ENCODE measurements at regions not wholly inside any gene's neighbourhood (a gene's known extent, or its start where the extent isn't known, plus 50 kb on each side); places are given as distances from the start of the nearest gene placed in this dataset.

DNA sequence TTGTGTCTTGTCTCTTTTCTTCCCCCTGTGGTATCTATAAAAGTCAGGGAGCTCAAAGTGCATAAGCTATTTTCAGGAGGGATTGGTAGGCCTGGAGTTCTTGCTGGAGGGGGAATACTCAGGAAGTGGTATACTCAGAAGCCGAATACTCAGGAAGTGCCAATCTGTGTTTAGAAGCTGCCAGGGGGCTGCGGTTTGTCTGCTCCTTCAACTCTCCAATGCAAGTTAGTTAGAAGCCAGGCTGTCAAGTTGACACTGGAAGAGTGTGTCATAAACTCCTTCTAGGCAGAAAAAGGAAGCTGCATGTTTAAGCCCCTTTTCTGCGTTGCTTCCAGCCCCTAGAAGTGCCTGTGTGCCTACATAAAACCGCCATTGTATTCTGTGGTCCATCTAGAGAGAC lies 366.5 kb downstream of the TAF11L14 start:
- no peaks in the 10 kb centered on the region for H3K36me3 ChIP-seq (ENCODE audit: control insufficient read depth in 2 of 2, insufficient read depth in 1 of 2, low read length in 2 of 2)
- H3K9me3 ChIP-seq (ENCODE audit: control insufficient read depth, insufficient read depth, low read depth, low read length): no peaks in the 10 kb centered on the region
- no peaks in the 10 kb centered on the region for H3K4me1 ChIP-seq (ENCODE audit: control insufficient read depth, insufficient read depth, low read length)
- H3K27ac ChIP-seq (ENCODE audit: extremely low read depth, low read depth, low read length): no peak overlapping the region
- ChIA-PET POLR2A (no interaction called here), CTCF (no interaction called here)
- no peak overlapping the region for H3K4me3 ChIP-seq (ENCODE audit: low read depth, low read length)
- no peak for TF ChIP-seq ZNF274 (IDR thresholded peaks at IDR 0.05; ENCODE audit: low read length)
- TF ChIP-seq ZNF274 (tag by site-specific recombination; IDR thresholded peaks at IDR 0.05; ENCODE audit: borderline replicate concordance): no peak
- TF ChIP-seq ZNF174 (tag by site-specific recombination; IDR thresholded peaks at IDR 0.05): no peak
- TF ChIP-seq, protein P1, sequence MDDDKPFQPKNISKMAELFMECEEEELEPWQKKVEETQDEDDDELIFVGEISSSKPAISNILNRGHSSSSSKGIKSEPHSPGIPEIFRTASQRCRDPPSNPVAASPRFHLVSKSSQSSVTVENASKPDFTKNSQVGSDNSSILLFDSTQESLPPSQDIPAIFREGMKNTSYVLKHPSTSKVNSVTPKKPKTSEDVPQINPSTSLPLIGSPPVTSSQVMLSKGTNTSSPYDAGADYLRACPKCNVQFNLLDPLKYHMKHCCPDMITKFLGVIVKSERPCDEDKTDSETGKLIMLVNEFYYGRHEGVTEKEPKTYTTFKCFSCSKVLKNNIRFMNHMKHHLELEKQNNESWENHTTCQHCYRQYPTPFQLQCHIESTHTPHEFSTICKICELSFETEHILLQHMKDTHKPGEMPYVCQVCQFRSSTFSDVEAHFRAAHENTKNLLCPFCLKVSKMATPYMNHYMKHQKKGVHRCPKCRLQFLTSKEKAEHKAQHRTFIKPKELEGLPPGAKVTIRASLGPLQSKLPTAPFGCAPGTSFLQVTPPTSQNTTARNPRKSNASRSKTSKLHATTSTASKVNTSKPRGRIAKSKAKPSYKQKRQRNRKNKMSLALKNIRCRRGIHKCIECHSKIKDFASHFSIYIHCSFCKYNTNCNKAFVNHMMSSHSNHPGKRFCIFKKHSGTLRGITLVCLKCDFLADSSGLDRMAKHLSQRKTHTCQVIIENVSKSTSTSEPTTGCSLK (tag by site-specific recombination; IDR thresholded peaks at IDR 0.05): no peak
- TF ChIP-seq ZNF16 (tag by site-specific recombination; IDR thresholded peaks at IDR 0.05; ENCODE audit: low read depth): no peak
- no peak for TF ChIP-seq MZF1 (tag by site-specific recombination; IDR thresholded peaks at IDR 0.05; ENCODE audit: borderline replicate concordance)
- no peak for TF ChIP-seq ZNF302 (tag by site-specific recombination; IDR thresholded peaks at IDR 0.05; ENCODE audit: low read depth)
- TF ChIP-seq, protein P2, sequence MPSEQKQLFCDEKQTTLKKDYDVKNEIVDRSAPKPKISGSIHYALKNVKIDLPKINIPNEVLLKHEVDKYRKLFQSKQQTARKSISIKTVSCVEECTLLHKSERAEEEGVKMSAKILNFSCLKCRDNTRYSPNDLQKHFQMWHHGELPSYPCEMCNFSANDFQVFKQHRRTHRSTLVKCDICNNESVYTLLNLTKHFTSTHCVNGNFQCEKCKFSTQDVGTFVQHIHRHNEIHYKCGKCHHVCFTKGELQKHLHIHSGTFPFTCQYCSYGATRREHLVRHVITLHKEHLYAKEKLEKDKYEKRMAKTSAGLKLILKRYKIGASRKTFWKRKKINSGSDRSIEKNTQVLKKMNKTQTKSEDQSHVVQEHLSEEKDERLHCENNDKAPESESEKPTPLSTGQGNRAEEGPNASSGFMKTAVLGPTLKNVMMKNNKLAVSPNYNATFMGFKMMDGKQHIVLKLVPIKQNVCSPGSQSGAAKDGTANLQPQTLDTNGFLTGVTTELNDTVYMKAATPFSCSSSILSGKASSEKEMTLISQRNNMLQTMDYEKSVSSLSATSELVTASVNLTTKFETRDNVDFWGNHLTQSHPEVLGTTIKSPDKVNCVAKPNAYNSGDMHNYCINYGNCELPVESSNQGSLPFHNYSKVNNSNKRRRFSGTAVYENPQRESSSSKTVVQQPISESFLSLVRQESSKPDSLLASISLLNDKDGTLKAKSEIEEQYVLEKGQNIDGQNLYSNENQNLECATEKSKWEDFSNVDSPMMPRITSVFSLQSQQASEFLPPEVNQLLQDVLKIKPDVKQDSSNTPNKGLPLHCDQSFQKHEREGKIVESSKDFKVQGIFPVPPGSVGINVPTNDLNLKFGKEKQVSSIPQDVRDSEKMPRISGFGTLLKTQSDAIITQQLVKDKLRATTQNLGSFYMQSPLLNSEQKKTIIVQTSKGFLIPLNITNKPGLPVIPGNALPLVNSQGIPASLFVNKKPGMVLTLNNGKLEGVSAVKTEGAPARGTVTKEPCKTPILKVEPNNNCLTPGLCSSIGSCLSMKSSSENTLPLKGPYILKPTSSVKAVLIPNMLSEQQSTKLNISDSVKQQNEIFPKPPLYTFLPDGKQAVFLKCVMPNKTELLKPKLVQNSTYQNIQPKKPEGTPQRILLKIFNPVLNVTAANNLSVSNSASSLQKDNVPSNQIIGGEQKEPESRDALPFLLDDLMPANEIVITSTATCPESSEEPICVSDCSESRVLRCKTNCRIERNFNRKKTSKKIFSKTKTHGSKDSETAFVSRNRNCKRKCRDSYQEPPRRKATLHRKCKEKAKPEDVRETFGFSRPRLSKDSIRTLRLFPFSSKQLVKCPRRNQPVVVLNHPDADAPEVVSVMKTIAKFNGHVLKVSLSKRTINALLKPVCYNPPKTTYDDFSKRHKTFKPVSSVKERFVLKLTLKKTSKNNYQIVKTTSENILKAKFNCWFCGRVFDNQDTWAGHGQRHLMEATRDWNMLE (tag by site-specific recombination; conservative IDR thresholded peaks at IDR 0.05; ENCODE audit: low read depth): no peak
- TF ChIP-seq, protein P3, sequence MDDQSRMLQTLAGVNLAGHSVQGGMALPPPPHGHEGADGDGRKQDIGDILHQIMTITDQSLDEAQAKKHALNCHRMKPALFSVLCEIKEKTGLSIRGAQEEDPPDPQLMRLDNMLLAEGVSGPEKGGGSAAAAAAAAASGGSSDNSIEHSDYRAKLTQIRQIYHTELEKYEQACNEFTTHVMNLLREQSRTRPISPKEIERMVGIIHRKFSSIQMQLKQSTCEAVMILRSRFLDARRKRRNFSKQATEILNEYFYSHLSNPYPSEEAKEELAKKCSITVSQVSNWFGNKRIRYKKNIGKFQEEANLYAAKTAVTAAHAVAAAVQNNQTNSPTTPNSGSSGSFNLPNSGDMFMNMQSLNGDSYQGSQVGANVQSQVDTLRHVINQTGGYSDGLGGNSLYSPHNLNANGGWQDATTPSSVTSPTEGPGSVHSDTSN (CRISPR knock-in tag; IDR thresholded peaks at IDR 0.05): no peak
- no peak for TF ChIP-seq ZNF560 (tag by site-specific recombination; IDR thresholded peaks at IDR 0.05; ENCODE audit: borderline replicate concordance)
- no peak for TF ChIP-seq ZBTB11 (tag by site-specific recombination; conservative IDR thresholded peaks at IDR 0.05; ENCODE audit: low read depth)
- no peak for TF ChIP-seq ZNF837 (tag by site-specific recombination; IDR thresholded peaks at IDR 0.05)
- no peak for TF ChIP-seq ZNF324 (tag by site-specific recombination; IDR thresholded peaks at IDR 0.05)
- TF ChIP-seq, protein P4, sequence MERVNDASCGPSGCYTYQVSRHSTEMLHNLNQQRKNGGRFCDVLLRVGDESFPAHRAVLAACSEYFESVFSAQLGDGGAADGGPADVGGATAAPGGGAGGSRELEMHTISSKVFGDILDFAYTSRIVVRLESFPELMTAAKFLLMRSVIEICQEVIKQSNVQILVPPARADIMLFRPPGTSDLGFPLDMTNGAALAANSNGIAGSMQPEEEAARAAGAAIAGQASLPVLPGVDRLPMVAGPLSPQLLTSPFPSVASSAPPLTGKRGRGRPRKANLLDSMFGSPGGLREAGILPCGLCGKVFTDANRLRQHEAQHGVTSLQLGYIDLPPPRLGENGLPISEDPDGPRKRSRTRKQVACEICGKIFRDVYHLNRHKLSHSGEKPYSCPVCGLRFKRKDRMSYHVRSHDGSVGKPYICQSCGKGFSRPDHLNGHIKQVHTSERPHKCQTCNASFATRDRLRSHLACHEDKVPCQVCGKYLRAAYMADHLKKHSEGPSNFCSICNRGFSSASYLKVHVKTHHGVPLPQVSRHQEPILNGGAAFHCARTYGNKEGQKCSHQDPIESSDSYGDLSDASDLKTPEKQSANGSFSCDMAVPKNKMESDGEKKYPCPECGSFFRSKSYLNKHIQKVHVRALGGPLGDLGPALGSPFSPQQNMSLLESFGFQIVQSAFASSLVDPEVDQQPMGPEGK (tag by site-specific recombination; IDR thresholded peaks at IDR 0.05): no peak
- no peak for TF ChIP-seq REST (tag by site-specific recombination; IDR thresholded peaks at IDR 0.05)
- no peak for TF ChIP-seq ZNF202 (tag by site-specific recombination; IDR thresholded peaks at IDR 0.05; ENCODE audit: borderline replicate concordance)
- TF ChIP-seq, protein P5, sequence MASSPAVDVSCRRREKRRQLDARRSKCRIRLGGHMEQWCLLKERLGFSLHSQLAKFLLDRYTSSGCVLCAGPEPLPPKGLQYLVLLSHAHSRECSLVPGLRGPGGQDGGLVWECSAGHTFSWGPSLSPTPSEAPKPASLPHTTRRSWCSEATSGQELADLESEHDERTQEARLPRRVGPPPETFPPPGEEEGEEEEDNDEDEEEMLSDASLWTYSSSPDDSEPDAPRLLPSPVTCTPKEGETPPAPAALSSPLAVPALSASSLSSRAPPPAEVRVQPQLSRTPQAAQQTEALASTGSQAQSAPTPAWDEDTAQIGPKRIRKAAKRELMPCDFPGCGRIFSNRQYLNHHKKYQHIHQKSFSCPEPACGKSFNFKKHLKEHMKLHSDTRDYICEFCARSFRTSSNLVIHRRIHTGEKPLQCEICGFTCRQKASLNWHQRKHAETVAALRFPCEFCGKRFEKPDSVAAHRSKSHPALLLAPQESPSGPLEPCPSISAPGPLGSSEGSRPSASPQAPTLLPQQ (tag by site-specific recombination; IDR thresholded peaks at IDR 0.05): no peak
- no peak for TF ChIP-seq ZNF175 (tag by site-specific recombination; IDR thresholded peaks at IDR 0.05)
- no peak for TF ChIP-seq ZSCAN16 (tag by site-specific recombination; IDR thresholded peaks at IDR 0.05)

Measured in HEK293 (cell line).